HG03520 (cell line): ENCODE measurements at regions not wholly inside any gene's neighbourhood (a gene's known extent, or its start where the extent isn't known, plus 50 kb on each side); places are given as distances from the start of the nearest gene placed in this dataset.
"Not testable (repeated sequence)": the region's sequence is repeated elsewhere in the genome, so short reads cannot be mapped to it uniquely, and the experiment has no call there.

ENCODE experiments used
- ATAC-seq: cut with Tn5 transposase; IDR thresholded peaks from one replicate; pipeline ENCODE4 v1.9.1; 2021; ENCODE audit warnings: mild to moderate bottlenecking, moderate library complexity; ENCODE audit not compliant: unreplicated experiment

DNA sequence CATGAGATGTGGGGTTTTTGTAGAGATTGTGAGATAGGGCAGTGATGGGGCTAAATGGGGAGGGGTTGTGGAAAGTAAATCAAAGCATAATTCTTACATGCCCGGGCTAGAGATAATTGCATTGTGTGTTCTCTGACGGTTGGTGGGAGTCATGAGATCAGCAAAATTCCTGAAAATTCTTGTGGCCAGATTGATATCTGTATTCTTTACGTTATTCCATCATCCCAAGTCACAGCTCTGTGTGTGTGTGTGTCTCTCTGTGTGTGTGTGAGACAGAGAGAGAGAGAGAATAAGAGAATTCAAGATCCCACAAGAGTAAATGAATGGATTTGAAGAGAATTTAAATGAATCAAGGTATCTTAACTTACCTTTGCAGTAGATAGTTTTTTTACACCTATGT lies 138.6 kb upstream of the ARHGAP20 start:
- ATAC-seq = no peak

- ATAC-seq = not testable (repeated sequence)
Observed at GRCh38 chr11:110843053-110843452, 130.8 kb upstream of the ARHGAP20 start.

GRCh38 chr11:110838808-110839207 lies 126.6 kb upstream of the ARHGAP20 start:
- ATAC-seq = no peak

- no peak for ATAC-seq
Observed at GRCh38 chr11:110837603-110838002, 125.4 kb upstream of the ARHGAP20 start.

DNA sequence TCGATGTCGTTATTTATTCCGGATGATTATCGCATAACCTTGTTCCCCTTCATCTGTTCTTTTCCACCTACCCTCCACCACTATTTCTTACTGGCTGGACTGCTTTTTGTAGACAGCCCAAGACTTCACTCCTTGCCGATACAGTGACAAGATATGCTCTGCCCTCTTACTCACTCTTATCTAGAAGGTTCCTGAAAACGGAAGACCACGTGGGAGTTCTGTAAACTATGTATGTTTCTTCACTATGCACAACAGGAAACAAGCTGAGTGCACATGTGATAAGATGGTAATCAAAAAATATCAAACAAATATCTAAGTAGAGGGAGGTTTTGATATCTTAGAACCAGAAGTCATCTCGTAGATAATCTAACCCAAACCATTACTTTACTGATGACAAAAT lies 122.9 kb upstream of the ARHGAP20 start:
- ATAC-seq = no peak

GRCh38 chr11:110833033-110833484 lies 120.8 kb upstream of the ARHGAP20 start:
- no peak for ATAC-seq

DNA sequence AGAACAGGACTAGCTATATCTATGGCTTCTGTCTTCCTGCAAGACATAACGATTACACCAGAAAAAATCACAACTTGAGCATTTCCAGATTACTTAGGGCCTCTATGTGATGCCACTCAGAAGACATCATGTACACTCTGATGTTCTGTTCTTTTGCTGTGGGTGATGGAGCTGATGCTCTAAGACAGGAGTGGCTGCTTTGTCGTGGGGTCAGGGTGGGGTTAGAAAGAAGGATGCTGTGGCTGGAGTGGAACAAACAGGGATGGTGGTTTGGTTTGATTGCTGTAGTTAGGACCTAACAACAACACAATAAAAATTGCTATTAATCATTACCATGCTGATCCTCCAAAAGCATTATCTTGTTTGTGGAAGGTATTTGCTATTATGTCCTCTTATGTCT lies 120.3 kb upstream of the ARHGAP20 start:
- ATAC-seq = no peak

GRCh38 chr11:110832080-110832479 lies 119.8 kb upstream of the ARHGAP20 start:
- no peak for ATAC-seq

GRCh38 chr11:110830747-110831146 lies 118.5 kb upstream of the ARHGAP20 start:
- ATAC-seq = no peak

GRCh38 chr11:110830344-110830743 lies 118.1 kb upstream of the ARHGAP20 start:
- ATAC-seq = no peak

DNA sequence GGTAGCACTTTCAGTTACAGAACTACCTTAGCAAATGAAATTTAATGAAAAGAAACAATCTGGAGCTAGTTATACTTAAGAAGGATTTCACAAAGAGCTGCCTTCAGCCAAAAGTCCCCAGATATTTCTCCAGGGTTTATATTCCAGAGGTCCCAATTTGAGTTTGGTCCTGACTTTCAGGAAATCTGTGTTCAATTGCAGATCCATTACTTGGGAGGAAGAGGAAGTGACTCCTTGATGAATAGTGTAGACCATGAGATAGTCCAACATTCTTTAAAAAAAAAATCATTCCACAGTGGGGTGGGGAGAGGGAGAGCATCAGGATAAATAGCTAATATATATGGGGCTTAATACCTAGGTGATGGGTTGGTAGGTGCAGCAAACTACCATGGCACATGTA lies 117.6 kb upstream of the ARHGAP20 start:
- ATAC-seq = no peak

- no peak for ATAC-seq
Observed at GRCh38 chr11:110828086-110828485, 115.8 kb upstream of the ARHGAP20 start.

- no peak for ATAC-seq
Observed at GRCh38 chr11:110827276-110827675, 115.0 kb upstream of the ARHGAP20 start.

DNA sequence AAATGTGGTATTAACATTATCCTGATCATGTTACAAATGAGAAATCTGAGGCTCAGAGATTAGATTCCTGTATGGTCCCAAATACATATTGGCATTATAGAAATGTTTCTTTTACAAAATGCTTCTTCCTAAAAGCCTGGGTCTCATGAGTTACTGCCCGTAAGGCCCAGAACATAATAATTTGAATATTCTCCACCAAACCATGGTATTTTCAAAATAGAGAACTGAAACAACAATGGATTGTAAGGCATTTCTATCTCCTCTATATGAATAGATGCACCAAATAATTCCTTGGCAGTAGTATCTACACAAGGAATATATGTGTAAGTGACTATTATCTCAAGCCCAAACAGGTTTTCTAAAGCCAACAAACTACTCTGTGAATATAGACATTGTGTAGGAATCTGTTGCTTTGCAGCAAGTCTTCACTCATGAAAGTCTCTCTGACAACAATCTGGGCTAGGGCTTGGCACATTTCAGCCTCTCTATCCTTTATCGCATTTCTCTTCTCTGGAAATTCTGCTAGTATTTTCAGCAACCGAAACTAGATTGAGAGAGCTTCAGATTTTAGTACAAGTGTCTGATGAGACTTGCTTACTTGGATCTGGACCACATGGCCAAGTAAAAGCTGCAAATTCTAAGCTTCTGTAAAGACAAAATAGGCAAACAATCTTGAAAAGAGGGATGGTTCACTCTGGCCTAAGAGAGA lies 112.8 kb upstream of the ARHGAP20 start:
- no peak for ATAC-seq

DNA sequence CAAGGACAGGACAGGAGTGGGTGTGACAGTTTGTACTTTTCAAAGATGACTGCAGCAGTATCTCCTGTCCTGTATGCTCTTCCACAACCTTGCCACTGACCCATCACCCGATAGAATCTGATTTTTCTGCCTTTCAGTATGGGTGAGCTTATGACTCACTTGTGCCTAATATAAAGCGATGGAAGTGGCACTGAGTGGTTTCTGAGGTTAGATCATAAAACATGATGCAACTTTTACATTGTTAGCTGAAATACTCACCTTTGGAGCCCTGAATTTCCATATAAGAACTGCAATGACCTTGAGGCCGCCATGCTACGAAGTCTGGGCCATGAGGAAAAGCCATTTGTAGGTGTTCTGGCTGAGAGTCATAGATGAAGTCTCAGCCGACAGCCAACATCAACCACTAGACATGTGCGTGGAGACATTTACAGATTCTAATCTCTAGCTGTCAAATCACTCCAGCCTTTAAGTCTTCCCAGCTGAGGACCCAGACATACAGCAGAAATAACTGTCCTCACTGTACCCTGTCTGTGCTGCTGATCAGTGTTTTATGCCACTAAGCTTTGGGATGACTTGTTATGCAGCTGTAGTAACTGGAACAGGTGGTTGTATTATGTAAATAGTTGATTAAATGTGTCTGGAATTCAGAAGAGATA lies 105.9 kb upstream of the ARHGAP20 start:
- ATAC-seq = no peak

DNA sequence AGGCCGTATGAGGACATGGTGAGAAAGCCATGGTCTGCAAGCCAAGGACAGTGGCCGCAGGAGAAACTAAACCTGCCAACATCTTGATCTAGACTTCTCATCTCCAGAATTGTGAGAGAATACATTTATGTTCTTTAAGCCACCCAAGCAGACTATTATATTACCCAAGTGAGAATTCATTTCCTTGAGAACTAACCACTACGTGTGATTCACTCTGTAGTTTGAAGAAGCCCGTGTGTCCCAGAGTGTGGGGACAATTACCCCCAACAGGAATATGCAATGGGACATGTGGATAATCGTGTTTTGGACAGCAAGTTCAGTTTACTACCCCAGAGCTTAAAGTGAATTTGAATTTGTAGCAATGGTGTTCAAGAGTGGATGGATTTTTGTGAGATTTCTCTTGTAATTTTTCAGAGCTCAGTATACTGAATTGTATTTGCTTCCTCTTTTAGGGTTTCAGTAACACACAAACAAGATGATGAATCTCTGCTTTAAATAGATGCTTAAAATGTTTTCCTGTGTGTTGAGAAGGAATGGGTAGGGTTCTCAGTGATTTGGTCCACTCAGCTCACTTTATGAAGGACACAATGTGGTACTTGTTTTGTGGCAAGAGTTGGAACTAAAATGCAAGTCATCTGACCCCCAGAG lies 100.0 kb upstream of the ARHGAP20 start:
- ATAC-seq = no peak

- no peak for ATAC-seq
Observed at GRCh38 chr11:110809417-110810199, 97.4 kb upstream of the ARHGAP20 start.

- ATAC-seq = no peak
Observed at GRCh38 chr11:110808248-110808647, 96.0 kb upstream of the ARHGAP20 start.

GRCh38 chr11:110807801-110808200 lies 95.6 kb upstream of the ARHGAP20 start:
- ATAC-seq = no peak

DNA sequence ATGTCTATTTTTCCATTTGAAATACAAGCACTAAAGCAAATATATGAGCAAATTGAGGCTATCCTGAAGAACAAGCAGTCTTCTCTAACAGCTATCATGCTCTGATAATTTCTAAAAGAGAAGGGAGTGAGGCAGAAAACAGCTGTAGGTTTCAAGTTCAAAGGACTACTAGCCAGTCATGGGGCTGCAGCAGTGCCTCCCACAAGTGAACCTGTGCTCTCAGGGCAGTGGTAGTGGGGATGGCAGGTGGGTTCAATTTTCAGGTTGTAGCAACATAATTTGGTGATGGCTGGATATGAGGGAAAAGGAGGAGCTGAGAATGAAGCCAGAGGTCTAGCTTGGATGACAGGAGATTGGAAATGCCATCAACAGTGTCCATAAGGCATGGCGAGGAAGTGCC lies 93.5 kb upstream of the ARHGAP20 start:
- no peak for ATAC-seq

DNA sequence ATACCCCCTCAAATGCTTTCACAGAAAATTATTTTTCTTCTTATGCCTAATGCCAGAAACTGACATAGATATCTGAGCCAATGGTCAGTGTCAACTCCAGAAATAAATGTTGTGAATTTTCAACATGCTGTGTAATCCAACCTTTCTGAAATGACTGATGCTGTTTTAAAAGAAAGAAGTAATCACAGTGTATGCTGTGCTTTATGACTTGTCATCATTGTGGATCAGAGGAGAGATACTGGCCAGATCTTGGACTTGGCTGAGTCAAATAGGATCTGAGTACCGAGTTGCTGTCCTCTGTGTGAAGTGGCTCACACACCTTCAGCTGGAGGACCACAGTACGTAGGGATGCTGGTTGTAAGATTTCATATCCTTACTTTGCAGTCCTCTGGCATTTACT lies 89.9 kb upstream of the ARHGAP20 start:
- ATAC-seq = no peak
